HG02852 (cell line): ENCODE measurements at regions not wholly inside any gene's neighbourhood (a gene's known extent, or its start where the extent isn't known, plus 50 kb on each side); places are given as distances from the start of the nearest gene placed in this dataset.
A peak's percentile ranks its signal among the peaks of the same experiment; 100 is the strongest.

Source experiments
- ATAC-seq: cut with Tn5 transposase; IDR thresholded peaks from one replicate; pipeline ENCODE4 v1.9.1; 2021; ENCODE audit warnings: mild to moderate bottlenecking, moderate library complexity; ENCODE audit not compliant: unreplicated experiment

DNA sequence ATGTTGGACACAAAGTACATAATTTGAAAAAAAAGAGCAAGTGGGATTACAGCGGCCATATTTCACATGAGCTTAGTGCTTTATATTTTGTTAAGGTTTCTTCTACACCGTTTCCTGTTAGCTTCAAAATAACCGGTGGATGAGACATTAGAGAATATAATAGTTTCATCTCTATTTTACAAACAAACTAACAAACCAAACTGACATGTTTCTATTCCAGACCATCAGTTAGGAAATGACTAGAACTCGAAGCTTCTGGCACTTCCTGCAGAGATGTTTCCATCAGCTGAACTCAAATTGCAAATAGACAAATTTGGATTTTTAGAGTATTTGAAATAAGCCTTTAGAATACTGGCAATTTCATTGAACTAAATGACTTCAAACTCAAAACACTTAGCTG, 86.5 kb downstream of the MTRR start:
- no peak for ATAC-seq

DNA sequence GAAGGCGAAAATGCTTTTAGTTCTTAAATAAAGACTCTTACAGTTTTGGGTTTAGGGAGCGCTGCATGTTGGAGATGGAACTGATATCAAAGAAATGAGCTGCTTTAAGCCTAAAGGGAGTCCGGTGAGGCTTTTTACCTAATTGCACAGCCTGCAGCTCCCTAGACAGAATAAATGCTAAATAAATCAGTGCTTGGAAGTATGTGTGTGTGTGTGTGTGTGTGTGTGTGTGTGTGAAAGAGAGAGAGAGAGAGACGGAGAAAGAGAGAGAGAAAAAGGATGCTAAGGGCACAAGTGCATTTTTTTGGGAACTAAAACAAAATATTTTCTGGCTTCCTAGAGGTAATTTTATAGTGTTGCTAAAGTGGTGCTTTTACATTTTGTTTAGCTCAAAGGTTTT, 88.4 kb downstream of the MTRR start:
- no peak for ATAC-seq

GRCh38 chr5:7960142-7960541, 91.2 kb downstream of the MTRR start:
- peak; percentile 55 for ATAC-seq

- no peak for ATAC-seq
Measured at GRCh38 chr5:7961540-7961939, 92.6 kb downstream of the MTRR start.

DNA sequence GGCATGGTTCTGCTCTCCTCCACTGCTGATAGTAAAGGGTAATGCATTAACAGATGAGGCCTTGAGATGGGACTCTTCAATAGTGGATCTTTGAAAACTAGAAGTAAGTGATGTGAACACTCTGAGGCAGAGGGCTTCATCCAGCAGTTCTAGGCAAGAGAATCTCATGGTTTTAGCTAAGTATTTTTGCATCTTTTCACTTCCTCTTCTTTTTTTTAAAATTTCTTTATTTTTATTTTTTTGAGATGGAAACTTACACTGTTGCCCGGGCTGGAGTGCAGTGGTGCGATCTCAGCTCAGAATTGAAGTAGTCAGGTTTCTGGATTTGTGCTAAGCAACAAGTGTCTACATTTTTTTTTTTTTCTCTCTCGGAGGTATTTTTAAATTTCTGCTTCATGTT, 101.9 kb downstream of the MTRR start:
- ATAC-seq: peak; percentile 84

GRCh38 chr5:7976411-7977190, 107.7 kb downstream of the MTRR start:
- no peak for ATAC-seq

GRCh38 chr5:7978114-7978513, 109.2 kb downstream of the MTRR start:
- ATAC-seq: no peak

- ATAC-seq: no peak
Measured at GRCh38 chr5:7978991-7979390, 110.0 kb downstream of the MTRR start.

- no peak for ATAC-seq
Measured at GRCh38 chr5:7980881-7981280, 111.9 kb downstream of the MTRR start.

DNA sequence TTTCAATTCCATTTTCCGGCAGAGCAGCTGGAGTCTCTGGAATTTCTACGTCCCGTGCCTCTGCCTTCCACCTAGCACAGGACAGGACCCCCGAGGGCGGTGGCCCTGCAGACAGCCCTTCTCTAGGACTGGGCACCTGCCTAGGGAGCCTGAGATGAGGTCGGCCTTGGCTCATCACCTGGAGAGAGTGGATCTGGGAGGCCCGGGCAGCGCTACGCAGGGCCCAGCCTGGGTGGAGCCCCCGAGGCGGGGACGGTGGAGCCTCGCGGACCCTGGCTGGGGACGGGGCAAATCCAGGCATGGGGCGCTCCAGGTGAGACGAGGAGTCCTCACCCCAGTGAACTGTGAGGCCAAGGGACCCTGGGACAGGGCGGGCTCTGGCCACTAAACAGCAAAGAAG, 114.5 kb downstream of the MTRR start:
- ATAC-seq: no peak

GRCh38 chr5:7991125-7991821, 122.3 kb downstream of the MTRR start:
- no peak for ATAC-seq

DNA sequence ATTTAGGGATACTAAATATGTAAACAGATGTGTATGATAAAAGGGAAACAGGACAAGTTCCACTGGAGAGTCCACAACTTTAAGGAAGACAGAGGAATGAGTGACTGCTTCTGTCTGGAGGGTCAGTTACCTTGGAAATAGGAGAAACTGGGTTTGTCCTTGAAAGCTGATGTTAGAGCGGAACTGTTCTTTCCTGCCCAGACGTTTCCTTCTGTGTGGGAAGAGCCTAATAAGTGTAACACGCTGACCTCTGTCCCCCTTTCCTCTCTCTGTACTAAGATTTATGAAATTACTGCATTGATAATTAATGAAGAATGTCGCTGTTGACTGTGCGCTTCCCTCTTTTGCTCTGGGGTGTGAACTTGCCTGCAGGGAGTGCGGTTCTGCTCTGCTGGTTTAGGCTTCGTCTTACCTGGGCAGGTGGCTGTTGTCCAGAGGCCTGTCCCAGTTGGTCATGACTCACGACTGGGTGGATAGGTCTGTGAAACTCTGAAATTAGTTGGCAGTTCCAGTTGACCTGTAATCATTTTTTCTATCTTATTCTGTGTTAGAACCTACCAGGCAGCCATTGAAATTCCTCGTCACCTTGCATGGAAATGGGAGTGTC, 126.8 kb downstream of the MTRR start:
- no peak for ATAC-seq

- no peak for ATAC-seq
Measured at GRCh38 chr5:8005416-8005815, 136.5 kb downstream of the MTRR start.

GRCh38 chr5:8012131-8012977, 143.4 kb downstream of the MTRR start:
- no peak for ATAC-seq

- ATAC-seq: no peak
Measured at GRCh38 chr5:8013948-8014710, 145.2 kb downstream of the MTRR start.

DNA sequence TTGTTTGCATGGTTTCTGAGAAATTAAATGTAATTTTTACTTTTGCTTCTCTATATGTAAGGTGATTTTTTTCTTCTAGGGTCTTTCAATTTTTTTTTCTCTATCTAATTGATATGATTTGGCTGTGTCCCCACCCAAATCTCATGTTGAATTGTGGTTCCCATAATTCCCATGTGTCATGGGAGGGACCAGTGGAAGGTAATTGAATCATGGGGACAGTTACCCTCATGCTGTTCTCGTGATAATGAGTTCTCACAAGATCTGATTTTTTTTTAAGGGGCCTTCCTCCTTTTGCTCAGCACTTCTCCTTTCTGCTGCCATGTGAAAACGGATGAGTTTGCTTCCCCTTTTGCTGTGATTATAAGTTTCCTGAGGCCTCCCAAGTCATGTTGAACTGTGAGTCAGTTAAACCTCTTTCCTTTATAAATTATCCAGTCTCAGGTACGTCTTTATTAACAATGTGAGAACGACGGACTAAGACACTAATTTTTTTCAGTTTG, 150.8 kb downstream of the MTRR start:
- peak; percentile 59 for ATAC-seq

DNA sequence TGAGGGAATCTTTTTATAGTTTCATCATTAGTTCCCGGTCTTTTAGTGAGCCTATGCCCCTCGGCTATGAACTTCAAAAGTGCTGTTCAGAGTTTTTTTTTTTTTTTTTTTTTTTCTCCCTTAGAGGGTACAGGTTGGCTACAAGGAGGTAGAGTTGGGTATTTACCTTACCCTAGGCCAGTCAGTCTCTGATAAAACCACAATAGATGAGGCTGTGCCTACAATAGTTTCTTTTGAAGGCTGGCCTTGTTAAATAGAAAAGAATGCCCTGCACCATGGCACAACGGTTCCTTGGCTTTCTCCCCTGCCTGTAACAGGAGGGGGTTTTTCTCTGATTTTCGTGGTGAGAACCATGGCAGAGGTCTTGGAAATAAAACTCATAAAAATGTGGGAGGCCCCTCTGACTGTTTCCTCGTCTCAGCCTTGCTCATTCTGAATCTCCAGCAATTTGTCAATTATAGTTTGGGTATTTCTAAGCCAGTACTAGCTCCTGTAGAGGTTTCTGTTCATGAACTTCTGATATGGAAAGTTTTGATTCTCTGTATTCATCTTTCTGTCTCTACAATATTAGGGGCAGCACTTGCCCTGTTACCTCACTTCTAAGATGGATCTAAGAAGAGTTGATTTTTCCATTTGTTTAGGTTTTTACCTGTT, 152.0 kb downstream of the MTRR start:
- no peak for ATAC-seq

- ATAC-seq: no peak
Measured at GRCh38 chr5:8028243-8028642, 159.3 kb downstream of the MTRR start.

GRCh38 chr5:8033261-8033660, 164.3 kb downstream of the MTRR start:
- ATAC-seq: no peak

DNA sequence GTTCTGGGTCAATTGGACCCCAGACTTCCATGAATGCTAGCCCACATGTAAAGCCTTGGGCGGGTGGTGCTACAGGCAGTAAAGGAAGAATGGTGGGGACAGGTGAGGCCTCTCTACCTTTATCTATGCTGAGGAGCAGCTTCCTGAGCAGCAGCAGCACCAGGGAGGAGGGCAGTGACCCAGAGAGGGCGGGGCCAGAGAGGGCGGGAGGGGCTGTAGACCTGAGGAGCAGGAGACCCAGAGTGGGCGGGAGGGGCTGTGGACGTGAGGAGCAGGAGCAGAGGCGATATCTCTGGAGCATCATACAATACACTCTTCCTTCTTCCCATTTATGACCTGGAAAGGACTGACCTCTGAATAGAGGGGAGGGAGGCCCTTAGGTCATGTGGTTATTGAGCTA, 165.9 kb downstream of the MTRR start:
- ATAC-seq: no peak
